BE2C (cell line): ENCODE measurements at regions not wholly inside any gene's neighbourhood (a gene's known extent, or its start where the extent isn't known, plus 50 kb on each side); places are given as distances from the start of the nearest gene placed in this dataset.

Experiments
- DNase-seq: peaks from one replicate; pipeline ENCODE4 v3.0.0-alpha.2; 2020
- H3K27me3 ChIP-seq: fragments of 250-450 bp; sonication (Bioruptor Pico); 2 replicates; pipeline ENCODE4 v1.5.1; 2020; ENCODE audit warnings: mild to moderate bottlenecking
- H3K36me3 ChIP-seq: fragments of 250-450 bp; sonication (Bioruptor Pico); 2 replicates; pipeline ENCODE4 v1.5.1; 2020; ENCODE audit warnings: mild to moderate bottlenecking
- H3K4me1 ChIP-seq: fragments of 250-450 bp; sonication (Bioruptor Pico); 2 replicates; pipeline ENCODE4 v1.5.1; 2020
- H3K4me3 ChIP-seq: 2 replicates; pipeline ENCODE4 v1.5.1; 2011; ENCODE audit warnings: low read depth, low read length
- H3K9me3 ChIP-seq: fragments of 250-450 bp; sonication (Bioruptor Pico); 2 replicates; pipeline ENCODE4 v1.5.1; 2020
- CTCF ChIP-seq: IDR thresholded peaks from 2 replicates; pipeline ENCODE4 v1.5.1; 2012; ENCODE audit warnings: mild to moderate bottlenecking, low read depth, low read length

- H3K9me3 ChIP-seq, result no peaks in the 10 kb centered on the region
- no peaks in the 10 kb centered on the region for H3K27me3 ChIP-seq
- H3K4me3 ChIP-seq, result no peak overlapping the region
- TF ChIP-seq CTCF, result no peak
- H3K4me1 ChIP-seq, result no peaks in the 10 kb centered on the region
- H3K36me3 ChIP-seq, result no peaks in the 10 kb centered on the region
- no peak for DNase-seq
Observed at GRCh38 chrX:8105531-8105930, 65.5 kb downstream of the VCX2 start.

- no peaks in the 10 kb centered on the region for H3K4me1 ChIP-seq
- no peaks in the 10 kb centered on the region for H3K27me3 ChIP-seq
- no peaks in the 10 kb centered on the region for H3K36me3 ChIP-seq
- no peaks in the 10 kb centered on the region for H3K9me3 ChIP-seq
- H3K4me3 ChIP-seq, result no peak overlapping the region
- no peak for DNase-seq
- TF ChIP-seq CTCF, result no peak
Observed at GRCh38 chrX:8103655-8104054, 67.4 kb downstream of the VCX2 start.

- Histone ChIP-seq H3K4me3 (no peak overlapping the region), H3K9me3 (no peaks in the 10 kb centered on the region), H3K27me3 (no peaks in the 10 kb centered on the region), H3K4me1 (no peaks in the 10 kb centered on the region), H3K36me3 (no peaks in the 10 kb centered on the region)
- DNase-seq, result no peak
- no peak for TF ChIP-seq CTCF
Observed at GRCh38 chrX:8091510-8091909, 79.6 kb downstream of the VCX2 start.

DNA sequence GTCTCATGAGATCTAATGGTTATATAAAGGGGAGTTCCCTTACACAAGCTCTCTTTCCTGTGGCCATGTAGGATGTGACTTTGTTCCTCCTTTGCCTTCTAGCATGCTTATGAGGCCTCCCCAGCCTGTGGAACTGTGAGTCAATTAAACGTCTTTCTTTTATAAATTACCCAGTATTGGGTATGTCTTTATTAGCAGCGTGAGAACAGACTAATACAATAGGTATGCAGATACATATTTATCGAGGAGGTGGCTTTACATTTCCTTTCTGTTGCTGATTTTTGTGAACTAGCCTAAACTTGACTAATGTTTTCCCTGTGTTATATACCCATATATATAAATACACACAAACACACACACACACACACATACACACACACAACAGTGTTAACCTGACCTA is 80.2 kb downstream of the VCX2 start:
- H3K9me3 ChIP-seq, result no peaks in the 10 kb centered on the region
- no peak for TF ChIP-seq CTCF
- no peaks in the 10 kb centered on the region for H3K36me3 ChIP-seq
- no peak for DNase-seq
- H3K27me3 ChIP-seq, result no peaks in the 10 kb centered on the region
- no peaks in the 10 kb centered on the region for H3K4me1 ChIP-seq
- no peak overlapping the region for H3K4me3 ChIP-seq

DNA sequence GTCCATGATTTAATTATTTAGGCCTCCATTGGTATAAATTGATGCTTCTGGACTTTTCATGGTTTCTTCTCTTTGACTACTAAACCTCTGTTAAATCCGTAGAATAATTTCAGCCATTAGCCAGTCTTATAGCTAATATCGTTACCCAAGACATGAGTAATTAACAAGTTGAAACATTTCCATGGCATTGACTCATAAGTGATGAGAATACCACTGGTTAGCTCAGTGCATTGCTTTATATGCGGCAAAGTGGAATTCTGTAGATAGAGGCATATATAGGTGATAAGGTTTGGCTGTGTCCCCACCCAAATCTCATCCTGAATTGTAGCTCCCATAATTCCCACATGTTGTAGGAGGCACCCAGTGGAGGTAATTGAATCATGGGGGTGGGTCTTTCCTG is 80.6 kb downstream of the VCX2 start:
- DNase-seq, result no peak
- Histone ChIP-seq H3K4me1 (no peaks in the 10 kb centered on the region), H3K36me3 (no peaks in the 10 kb centered on the region), H3K27me3 (no peaks in the 10 kb centered on the region), H3K9me3 (no peaks in the 10 kb centered on the region), H3K4me3 (no peak overlapping the region)
- TF ChIP-seq CTCF, result no peak

DNA sequence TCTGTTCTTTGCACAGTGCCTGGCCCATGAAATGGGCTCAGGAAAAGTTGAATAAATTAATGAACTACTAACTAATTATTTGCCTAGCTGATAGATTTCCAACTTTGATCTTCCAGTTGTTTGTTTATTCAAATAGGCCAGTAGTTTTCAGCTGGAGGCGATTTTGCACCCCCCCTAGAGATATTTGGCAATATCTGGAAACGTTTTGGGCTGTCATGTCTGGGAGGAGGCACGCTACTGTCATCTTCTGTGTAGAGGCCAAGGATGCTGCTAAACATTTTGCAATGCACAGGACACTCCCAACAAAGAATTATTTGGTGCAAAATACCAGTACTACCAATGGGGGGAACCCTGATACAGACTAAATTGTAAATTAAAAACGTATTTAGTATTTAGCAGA is 81.9 kb downstream of the VCX2 start:
- TF ChIP-seq CTCF, result no peak
- no peaks in the 10 kb centered on the region for H3K27me3 ChIP-seq
- H3K36me3 ChIP-seq, result no peaks in the 10 kb centered on the region
- no peaks in the 10 kb centered on the region for H3K9me3 ChIP-seq
- DNase-seq, result no peak
- H3K4me3 ChIP-seq, result no peak overlapping the region
- H3K4me1 ChIP-seq, result no peaks in the 10 kb centered on the region
